ENCODE measurements at regions not wholly inside any gene's neighbourhood (a gene's known extent, or its start where the extent isn't known, plus 50 kb on each side); places are given as distances from the start of the nearest gene placed in this dataset.

DNA sequence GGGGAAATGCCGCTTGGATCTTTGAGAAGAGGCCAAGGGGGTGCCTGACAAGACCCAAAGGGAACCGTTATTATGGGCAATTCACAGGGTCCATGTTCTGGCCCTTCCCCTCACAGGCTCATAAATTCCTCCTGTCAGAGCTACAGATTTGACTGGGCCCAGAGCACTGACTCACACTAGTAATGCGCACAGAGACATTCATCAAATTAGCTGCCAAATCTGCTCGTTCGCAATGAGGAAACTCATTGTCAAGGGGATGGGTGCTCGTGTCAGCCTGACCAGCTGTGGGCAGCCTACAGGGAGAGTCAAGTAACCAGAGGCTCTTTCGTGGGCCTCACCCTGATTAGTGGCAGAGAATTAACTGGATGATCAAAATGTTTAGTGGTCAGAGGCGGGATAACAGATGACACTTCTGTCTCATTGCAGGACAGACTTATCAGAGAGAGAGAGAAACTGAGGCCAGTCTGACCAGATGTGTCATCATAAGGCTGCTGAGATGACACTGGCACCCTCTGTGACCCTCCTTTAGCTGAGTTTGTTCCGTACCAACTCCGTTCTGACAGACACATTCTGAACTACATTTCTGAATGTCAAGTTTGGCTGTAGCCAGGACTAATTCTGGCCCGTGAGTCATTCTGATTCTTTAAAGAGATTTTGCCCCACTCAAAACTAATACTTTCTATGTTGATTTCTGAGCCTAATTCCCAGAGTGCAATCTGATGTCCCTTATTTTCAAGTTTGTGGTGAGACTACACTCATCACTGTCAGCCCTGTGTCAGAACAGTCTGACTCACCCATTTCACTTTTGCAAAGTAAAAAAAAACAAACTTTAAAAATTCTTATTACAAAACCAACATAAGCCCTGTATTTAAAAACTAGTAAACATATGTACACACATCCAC lies 377.1 kb downstream of the ACTL7B start (continued):
- TF ChIP-seq, protein P1, sequence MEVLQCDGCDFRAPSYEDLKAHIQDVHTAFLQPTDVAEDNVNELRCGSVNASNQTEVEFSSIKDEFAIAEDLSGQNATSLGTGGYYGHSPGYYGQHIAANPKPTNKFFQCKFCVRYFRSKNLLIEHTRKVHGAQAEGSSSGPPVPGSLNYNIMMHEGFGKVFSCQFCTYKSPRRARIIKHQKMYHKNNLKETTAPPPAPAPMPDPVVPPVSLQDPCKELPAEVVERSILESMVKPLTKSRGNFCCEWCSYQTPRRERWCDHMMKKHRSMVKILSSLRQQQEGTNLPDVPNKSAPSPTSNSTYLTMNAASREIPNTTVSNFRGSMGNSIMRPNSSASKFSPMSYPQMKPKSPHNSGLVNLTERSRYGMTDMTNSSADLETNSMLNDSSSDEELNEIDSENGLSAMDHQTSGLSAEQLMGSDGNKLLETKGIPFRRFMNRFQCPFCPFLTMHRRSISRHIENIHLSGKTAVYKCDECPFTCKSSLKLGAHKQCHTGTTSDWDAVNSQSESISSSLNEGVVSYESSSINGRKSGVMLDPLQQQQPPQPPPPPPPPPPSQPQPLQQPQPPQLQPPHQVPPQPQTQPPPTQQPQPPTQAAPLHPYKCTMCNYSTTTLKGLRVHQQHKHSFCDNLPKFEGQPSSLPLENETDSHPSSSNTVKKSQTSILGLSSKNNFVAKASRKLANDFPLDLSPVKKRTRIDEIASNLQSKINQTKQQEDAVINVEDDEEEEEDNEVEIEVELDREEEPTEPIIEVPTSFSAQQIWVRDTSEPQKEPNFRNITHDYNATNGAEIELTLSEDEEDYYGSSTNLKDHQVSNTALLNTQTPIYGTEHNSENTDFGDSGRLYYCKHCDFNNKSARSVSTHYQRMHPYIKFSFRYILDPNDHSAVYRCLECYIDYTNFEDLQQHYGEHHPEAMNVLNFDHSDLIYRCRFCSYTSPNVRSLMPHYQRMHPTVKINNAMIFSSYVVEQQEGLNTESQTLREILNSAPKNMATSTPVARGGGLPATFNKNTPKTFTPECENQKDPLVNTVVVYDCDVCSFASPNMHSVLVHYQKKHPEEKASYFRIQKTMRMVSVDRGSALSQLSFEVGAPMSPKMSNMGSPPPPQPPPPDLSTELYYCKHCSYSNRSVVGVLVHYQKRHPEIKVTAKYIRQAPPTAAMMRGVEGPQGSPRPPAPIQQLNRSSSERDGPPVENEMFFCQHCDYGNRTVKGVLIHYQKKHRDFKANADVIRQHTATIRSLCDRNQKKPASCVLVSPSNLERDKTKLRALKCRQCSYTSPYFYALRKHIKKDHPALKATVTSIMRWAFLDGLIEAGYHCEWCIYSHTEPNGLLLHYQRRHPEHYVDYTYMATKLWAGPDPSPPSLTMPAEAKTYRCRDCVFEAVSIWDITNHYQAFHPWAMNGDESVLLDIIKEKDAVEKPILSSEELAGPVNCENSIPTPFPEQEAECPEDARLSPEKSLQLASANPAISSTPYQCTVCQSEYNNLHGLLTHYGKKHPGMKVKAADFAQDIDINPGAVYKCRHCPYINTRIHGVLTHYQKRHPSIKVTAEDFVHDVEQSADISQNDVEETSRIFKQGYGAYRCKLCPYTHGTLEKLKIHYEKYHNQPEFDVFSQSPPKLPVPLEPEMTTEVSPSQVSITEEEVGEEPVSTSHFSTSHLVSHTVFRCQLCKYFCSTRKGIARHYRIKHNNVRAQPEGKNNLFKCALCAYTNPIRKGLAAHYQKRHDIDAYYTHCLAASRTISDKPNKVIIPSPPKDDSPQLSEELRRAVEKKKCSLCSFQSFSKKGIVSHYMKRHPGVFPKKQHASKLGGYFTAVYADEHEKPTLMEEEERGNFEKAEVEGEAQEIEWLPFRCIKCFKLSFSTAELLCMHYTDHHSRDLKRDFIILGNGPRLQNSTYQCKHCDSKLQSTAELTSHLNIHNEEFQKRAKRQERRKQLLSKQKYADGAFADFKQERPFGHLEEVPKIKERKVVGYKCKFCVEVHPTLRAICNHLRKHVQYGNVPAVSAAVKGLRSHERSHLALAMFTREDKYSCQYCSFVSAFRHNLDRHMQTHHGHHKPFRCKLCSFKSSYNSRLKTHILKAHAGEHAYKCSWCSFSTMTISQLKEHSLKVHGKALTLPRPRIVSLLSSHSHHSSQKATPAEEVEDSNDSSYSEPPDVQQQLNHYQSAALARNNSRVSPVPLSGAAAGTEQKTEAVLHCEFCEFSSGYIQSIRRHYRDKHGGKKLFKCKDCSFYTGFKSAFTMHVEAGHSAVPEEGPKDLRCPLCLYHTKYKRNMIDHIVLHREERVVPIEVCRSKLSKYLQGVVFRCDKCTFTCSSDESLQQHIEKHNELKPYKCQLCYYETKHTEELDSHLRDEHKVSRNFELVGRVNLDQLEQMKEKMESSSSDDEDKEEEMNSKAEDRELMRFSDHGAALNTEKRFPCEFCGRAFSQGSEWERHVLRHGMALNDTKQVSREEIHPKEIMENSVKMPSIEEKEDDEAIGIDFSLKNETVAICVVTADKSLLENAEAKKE (CRISPR knock-in tag; IDR thresholded peaks at IDR 0.05), result no peak
- TF ChIP-seq NANOG (IDR thresholded peaks at IDR 0.05; ENCODE audit: borderline replicate concordance), result no peak
- no peak for TF ChIP-seq STAT1 (IDR thresholded peaks at IDR 0.05; ENCODE audit: unreplicated experiment)
- TF ChIP-seq ZNF331 (CRISPR knock-in tag; IDR thresholded peaks at IDR 0.05; ENCODE audit: low read depth), result no peak
- no peak for TF ChIP-seq POLR2AphosphoS5 (IDR thresholded peaks at IDR 0.05; ENCODE audit: low read depth)
- TF ChIP-seq CREB1 (CRISPR knock-in tag; IDR thresholded peaks at IDR 0.05; ENCODE audit: low read depth), result no peak
- no peak for TF ChIP-seq JUNB (IDR thresholded peaks at IDR 0.05; ENCODE audit: unreplicated experiment)
- TF ChIP-seq, protein P2, sequence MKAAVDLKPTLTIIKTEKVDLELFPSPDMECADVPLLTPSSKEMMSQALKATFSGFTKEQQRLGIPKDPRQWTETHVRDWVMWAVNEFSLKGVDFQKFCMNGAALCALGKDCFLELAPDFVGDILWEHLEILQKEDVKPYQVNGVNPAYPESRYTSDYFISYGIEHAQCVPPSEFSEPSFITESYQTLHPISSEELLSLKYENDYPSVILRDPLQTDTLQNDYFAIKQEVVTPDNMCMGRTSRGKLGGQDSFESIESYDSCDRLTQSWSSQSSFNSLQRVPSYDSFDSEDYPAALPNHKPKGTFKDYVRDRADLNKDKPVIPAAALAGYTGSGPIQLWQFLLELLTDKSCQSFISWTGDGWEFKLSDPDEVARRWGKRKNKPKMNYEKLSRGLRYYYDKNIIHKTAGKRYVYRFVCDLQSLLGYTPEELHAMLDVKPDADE (IDR thresholded peaks at IDR 0.05), result no peak
- TF ChIP-seq, protein P3, sequence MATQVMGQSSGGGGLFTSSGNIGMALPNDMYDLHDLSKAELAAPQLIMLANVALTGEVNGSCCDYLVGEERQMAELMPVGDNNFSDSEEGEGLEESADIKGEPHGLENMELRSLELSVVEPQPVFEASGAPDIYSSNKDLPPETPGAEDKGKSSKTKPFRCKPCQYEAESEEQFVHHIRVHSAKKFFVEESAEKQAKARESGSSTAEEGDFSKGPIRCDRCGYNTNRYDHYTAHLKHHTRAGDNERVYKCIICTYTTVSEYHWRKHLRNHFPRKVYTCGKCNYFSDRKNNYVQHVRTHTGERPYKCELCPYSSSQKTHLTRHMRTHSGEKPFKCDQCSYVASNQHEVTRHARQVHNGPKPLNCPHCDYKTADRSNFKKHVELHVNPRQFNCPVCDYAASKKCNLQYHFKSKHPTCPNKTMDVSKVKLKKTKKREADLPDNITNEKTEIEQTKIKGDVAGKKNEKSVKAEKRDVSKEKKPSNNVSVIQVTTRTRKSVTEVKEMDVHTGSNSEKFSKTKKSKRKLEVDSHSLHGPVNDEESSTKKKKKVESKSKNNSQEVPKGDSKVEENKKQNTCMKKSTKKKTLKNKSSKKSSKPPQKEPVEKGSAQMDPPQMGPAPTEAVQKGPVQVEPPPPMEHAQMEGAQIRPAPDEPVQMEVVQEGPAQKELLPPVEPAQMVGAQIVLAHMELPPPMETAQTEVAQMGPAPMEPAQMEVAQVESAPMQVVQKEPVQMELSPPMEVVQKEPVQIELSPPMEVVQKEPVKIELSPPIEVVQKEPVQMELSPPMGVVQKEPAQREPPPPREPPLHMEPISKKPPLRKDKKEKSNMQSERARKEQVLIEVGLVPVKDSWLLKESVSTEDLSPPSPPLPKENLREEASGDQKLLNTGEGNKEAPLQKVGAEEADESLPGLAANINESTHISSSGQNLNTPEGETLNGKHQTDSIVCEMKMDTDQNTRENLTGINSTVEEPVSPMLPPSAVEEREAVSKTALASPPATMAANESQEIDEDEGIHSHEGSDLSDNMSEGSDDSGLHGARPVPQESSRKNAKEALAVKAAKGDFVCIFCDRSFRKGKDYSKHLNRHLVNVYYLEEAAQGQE (IDR thresholded peaks at IDR 0.05; ENCODE audit: unreplicated experiment), result no peak

All from GM23338 (cell line).